GM19328 (cell line): ENCODE measurements at regions not wholly inside any gene's neighbourhood (a gene's known extent, or its start where the extent isn't known, plus 50 kb on each side); places are given as distances from the start of the nearest gene placed in this dataset.

Source experiments
- ATAC-seq: cut with Tn5 transposase; IDR thresholded peaks from one replicate; pipeline ENCODE4 v1.9.1; 2021; ENCODE audit warnings: mild to moderate bottlenecking, moderate library complexity; ENCODE audit not compliant: unreplicated experiment

DNA sequence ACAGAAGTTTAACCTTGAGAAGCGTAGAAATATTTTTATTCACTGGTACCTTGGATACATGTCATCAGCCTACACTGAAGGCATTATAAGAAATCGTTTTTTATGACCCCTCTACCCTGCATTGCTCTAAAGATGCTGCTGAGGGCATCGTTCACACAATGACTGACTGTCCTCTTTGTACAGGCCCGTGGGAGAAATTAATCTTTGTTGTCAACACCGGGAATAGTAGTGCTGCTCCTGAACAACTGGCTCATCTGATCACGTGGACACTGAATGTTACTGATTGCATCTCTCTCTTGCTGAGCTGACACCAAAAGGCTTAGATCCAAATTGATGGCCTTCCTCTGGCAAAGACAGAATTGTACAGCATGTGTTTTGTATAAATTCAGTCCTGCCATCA is 157.1 kb upstream of the SMLR1 start:
- no peak for ATAC-seq

DNA sequence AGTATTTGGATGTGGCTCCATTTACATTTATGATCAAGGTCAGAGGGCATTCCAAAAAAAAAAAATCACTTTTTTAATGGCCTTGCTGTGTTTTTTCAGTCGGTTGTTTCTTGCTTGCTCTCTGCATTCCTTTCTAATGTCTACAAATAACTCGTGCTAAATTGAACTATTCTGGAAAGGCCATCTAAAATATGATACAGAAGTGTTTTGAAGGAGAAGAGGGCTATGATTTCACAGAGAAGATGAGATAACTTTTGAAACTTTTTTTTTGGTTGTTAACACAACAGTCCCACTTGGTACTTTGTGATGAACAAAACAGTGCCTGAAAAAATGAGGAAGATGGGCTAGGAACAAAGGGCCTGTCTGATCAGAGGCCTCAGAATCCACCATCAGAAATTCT is 156.1 kb upstream of the SMLR1 start:
- no peak for ATAC-seq

DNA sequence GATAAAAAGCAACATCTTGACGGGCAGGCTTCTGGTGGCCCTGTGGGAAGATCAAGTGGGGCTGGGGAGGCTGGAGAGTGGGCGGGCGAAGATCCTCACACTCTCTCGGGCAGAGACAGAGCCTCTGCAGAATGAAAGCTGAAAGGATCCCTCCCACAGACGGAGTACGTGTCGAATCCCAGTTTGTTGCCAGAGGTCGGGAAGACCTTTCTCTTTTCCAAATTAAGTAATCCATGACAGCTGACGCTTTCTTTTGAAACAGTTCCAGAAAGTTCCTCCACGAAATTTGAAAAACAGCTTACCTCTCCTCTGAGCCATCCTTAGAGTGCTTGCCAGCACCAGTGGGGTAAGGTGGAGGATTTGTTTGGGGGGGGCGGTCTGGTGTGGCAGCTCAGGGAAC is 155.6 kb upstream of the SMLR1 start:
- no peak for ATAC-seq

DNA sequence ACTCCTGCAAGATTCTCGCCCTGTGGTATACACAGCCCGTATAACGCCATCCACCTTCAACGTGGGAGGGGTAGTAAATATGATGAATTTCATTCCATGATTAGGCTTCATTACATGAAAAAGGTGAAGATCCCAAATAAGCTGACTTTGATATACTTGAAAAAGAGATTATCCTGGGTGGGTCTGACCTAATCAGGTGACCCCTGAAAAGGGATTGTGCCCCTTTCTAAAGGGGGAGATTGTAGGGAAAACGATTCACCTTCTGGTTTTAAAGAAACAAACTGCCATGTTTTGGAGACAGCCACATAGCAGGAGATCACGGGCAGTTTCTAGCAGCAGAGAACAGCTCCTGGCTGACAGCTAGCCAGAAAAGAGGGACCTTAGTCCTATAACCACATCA is 155.1 kb upstream of the SMLR1 start:
- ATAC-seq, result no peak

DNA sequence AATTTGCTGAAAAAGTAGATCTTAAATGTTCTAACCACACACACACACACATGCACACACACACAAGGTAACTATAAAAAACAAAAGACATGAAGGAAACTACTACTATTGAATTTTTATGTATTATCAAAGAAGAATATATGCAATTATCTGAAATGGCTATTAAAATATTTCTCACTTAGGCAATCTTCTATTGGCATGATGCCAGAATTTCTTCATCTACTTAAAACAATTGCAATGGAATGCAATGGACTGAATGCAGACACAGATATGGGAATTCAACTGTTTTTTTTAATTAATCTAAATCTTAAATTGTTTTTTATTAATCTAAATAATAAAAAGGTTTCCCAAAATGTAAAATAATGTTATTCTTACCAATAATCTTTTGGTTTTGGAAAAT is 152.6 kb upstream of the SMLR1 start:
- ATAC-seq, result no peak

DNA sequence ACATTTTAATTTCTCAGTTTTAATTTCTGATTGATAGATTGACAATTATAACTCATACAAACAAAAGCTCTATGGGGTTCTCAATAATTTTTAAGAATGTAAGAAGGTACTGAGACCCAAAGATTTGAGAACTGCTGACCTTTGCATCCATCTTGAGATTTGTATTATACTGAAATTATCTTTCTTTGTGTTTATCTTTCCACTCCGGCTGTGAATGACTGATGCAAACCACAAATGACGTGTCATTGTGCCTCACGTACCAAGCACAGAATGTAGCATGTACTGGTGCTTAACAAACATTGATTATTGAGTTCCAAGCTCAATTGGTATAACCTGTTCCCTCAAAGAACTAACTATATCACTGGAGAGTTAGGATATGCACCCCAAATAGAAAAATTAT is 152.1 kb upstream of the SMLR1 start:
- no peak for ATAC-seq

DNA sequence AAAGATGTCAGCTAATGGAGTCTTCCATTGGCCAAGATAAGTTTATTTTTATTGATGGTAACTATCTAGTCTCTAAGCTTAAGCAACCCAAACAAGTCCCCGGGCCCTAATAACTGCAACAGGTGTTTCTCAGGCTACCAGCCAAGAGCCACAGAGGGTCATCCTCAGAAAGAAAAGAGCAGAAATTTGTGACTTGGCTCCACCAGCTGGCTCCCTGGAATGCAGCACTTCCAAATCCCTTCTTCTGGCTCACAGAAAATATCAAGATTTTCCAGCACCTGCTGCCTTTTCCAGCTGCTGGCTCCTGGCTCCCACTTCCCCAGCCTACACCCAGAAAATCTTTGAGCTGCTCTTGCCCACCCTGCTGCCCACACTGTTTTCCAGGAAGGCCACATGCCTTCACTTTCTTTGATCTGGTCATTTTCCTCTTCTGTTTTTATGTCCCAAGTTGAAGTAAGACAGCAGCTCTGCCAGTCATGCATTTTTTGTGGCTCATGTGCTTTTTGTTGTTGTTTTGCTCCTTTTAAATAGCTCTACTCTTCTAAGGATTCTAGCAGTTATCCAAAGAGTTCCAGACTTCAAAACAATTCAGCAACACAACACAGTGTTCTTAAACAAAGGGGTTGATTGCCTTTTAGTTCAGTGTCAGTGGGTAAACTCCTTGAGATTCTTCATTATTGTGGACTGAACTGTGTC is 151.0 kb upstream of the SMLR1 start:
- no peak for ATAC-seq

DNA sequence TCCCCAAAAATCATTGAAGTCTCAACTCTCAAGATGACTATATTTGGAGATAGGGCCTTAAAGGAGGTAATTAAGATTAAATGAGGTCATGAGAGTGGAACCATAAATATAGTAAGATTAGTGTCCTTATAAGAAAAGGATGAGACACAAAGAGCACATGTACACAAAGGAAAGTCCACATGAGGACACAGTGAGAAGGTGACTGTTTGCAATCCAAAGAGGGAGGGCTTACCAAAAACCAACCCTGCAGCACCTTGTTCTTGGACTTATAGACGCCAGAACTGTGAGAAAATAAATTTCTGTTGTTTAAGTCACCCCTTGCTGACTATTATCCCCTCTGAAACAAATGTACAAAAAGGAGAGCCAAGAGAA is 150.4 kb upstream of the SMLR1 start:
- no peak for ATAC-seq

DNA sequence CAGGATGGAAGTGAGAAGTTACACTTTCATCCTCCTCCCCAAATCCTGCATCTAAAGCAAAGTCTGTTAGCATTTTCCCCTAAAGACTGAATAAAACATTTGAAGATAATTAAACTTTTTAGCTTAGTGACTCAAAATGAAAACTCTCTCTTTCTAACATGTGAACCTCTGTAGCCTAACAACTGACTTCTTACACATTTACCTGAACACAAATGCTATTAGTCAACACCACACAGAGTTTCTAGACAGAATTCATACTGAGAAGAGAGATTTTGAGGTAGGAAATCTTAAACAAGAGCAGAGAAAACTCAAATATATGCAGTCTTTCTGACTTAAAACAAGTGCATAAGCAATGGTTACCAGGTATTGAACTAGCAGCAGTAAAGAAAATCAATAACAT is 149.9 kb upstream of the SMLR1 start:
- no peak for ATAC-seq

DNA sequence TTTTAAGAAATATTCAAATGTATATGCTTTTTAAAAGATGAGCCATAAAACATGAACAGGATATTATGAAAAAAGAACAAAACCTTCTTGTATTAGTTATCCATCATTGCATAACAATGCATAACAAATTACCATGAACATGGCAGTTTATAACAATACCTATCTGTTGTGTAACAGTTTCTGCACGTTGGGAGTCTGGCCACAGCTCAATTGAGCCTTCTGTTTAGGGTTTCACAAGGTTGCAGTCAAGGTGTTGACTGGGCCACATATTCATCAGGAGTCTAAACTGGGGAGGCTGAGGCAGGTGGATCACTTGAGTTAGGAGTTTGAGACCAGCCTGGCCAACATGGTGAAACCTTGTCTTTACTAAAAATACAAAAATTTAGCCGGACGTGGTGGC is 149.4 kb upstream of the SMLR1 start:
- no peak for ATAC-seq

DNA sequence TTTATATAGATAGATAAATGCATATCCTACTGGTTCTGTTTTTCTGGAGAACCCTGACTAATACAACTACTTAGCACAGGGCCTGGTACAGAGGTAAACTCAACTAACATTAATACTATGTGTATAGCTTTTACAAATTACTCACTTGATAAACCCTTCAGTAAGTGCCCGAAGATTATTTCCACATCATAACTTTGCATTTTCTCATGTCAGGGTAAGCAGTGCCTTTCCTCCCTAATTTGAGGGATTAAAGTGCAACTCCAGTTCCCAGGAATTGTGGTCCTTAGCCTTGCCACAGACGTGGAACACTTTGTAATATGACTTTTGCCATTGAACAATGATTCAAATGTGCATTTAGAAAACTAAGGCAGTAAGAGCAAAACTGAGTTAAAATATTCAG is 147.5 kb upstream of the SMLR1 start:
- ATAC-seq, result no peak

DNA sequence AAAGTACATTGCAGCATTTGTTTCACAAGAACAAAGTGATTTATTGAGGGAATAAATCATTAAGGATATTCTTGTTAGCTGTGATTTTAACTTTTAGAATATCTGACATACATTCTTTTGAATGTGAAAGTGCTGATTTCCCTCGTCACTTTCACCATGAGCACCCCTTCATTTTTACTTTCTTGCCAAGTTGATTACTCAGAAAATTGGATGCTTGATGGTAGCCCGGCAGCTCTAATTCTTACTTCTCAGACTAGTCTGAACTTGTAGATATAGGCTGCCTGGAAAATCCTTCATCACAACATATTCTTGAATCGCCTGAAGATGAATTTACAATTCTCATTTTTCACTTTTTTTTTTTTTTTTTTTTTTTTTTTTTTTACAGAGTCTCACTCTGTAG is 147.1 kb upstream of the SMLR1 start:
- ATAC-seq, result no peak

DNA sequence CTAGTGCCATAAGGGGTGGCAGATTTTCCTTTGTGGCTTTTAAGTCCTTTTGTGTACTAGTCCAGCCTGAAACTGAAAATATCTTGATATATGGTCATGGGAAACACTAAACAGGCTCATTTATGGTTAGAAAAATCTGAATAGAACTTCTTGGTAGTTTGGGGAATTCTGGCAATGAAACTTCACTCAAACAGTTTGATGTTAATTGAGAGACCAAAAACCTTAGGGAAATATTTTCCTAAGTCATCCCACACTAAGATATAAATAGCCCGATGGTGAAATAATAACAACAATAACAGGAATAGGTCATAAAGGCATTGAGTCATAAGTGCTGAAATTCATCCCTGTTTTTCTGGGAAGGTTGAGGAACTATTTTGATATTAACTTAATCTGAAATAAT is 146.2 kb upstream of the SMLR1 start:
- ATAC-seq, result no peak

DNA sequence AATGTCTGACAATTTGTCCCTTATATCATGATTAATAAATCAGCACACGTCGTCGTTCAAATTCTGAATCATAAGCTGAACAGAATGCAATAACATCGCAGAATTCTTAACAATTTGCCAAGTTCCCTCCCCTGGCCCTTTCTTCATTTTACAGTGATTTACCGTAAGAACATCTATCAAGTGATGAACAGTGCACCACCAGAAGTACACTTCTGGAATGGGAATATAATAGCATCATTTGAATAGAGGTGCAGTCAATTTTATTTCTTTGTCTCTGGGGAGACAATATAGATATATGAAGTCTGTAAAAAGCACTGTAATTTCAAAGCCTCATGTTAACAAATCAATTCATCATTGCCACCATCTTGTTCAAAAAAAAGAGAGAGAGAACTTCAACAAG is 145.1 kb upstream of the SMLR1 start:
- no peak for ATAC-seq

DNA sequence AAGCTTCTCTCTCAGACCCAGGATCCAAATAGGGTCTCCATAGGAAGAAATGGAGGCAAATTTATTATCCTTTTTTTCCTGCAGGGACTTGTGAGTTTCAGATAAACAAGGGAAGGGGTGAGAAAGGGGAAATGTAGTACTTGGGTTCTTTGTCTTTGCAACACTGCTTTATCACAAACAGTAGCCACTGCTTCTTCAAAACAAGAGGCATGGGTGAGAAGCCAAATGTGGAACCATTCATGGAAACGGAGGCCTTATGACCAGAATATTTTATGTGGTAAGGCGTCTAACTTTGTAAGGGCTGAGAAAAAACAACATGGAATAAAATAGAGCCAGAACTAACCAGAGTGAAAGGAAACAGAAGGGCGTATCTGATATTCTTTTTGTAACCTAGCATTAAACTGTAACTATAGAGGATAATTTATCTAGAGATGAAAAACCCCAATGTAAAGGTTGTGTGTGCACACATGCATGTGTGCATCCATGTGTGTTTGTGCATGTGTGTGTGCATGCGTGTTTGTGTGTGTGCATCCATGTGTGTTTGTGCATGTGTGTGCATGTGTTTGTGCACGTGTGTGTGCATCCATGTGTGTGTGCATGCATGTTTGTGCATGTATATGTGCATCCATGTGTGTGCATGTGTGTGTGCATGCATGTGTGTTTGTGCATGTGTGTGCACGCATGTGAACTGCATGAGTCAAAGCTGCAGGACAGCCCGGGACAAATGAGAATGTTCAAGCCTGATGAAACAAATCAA is 143.3 kb upstream of the SMLR1 start:
- no peak for ATAC-seq

DNA sequence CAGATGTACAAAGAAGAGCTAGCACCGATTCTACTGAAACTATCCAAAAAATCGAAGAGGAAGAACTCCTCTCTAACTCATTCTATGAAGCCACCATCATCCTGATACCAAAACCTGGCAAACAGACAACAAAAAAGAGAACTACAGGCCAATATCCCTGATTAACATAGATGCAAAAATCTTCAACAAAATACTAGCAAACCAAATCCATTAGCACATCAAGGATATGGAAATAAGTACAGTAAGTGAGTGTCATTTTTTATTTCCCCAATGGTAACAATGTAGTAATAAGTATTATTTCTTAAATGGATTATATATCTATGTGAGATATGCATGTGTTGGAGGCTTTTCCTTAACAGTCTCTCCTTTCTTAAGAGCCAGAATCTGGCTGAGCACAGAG is 134.5 kb upstream of the SMLR1 start:
- ATAC-seq, result no peak

DNA sequence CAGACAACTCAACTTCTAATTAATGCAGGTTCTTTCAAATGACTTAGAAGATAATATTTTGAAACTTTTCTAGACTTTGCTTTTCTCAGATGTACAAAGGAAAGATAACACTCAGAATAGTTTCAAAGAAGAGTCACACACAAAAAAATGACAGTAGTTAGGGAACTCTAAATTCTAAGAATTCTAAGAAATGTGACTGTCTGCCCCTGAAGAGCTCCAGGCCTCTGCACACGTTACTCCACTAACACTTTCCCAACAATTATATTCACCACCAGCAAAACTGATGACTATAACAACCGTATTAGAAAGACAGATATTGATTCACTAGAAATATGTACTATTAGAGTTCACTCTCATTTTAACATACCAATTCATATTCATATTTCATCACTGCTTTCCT is 133.3 kb upstream of the SMLR1 start:
- ATAC-seq, result no peak

DNA sequence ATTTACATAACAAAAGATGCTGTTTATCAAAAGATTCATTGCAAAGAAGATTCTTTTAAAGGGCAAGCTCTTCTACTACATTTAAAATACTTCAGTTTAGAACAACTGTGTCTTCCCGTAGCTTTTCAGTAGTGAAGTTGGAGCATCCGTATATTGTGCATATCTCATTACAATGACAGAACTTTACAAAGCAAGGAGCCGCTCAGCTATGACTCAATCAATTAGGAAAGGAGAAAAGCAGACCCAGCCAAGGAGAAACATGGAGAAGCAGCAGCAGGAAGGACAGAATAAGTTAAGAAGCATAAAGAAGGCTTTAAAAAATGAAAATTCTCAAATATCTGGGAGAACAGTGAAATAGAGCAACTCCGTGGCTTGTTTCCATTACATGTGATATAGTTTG is 132.6 kb upstream of the SMLR1 start:
- ATAC-seq, result no peak

DNA sequence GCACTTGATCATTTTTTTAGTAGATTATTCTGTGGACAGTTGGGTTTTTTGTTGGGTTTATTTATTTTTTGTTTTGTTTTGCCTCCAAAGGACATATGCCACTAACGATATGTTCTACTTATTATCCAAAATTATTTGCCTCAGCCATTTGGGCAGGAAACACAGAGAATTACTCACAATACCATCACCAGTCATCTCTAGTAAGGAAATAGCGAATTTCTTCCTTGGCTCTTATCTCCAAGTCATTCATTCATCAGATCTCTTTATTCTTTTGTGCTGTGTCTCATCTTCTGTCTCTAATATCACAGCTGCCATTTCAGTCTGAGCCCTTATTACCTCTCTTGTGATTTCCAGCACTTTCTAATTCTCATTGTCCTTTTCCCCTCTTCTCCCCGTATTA is 130.4 kb upstream of the SMLR1 start:
- ATAC-seq, result no peak

DNA sequence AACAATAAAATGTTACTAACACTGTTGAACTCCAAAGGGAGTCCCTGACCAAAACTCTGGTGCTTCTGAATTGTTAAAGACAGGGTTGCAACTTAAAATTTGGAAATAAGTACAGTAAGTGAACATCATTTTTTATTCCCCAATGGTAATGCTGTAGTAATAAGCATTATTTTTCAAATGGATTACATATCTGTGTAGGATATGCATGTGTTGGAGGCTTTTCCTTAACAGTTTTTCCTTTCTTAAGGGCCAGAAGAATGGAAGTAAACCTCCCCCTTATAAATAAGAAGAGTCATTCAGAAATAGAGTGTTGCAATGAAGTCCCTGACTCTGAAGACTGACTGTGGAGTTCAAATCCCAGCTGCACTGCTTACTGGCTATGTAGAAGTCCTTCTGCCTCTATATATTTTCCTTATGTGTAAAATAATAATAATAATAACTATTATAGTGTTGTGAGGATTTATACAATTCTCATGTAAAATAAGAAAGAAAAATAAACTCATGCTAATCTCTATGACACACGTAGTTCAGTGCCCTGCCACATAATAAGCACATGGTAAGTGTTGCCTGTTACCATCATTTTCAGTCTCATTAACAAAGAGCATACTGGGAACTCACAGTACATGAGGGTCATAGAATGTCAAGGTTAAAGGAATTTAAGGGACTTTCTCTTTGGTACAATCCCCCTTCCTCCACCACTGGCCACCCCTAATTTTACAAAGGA is 129.8 kb upstream of the SMLR1 start:
- peak; percentile 31 for ATAC-seq

DNA sequence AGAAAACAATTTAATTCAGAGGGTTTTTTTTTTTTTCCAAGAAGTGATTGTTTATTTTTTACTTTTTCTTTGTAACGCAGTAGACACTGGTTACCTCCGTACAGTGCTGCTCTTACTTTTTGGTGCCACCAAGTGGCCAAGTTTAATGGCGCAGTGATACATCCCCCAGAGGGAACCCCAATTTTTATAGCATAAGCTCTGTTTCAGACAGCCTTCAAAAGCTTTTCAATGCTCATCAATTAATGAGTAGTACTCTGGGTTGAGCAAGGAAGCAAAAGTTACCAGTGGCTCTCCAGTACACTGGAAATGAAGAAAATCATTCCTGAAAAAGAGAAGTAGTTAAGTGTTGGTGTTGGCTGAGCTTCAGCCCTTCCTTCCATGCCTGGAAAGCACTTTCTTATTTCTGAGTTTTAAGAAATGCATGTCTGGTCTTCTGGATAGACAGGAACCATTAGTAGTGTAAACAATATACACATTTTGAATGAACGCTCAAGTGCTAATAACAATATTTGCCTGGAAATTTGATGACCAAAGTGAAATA is 129.1 kb upstream of the SMLR1 start:
- ATAC-seq, result peak; percentile 92

DNA sequence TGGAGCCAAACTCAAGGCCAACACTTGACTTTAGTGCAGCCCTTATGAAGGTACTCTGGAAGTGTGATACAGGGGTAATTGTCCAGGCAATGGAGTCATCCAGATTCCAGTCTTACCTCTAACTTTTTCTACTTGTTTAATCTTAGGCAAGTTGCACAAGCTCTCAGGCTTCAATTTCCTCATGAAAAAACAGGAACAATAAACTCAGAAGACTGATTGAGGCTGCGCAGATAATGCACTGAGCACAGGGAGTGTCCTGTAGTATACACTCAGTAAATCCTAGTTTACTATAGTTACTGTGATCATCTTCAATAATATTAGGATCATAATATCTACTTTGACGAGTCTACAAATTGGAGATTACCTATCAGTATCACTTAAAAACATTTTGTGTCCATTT is 127.5 kb upstream of the SMLR1 start:
- ATAC-seq, result no peak
